GM19025 (cell line): ENCODE measurements at regions not wholly inside any gene's neighbourhood (a gene's known extent, or its start where the extent isn't known, plus 50 kb on each side); places are given as distances from the start of the nearest gene placed in this dataset.
"Not testable (repeated sequence)": the region's sequence is repeated elsewhere in the genome, so short reads cannot be mapped to it uniquely, and the experiment has no call there.

Experiments
- ATAC-seq: cut with Tn5 transposase; IDR thresholded peaks from one replicate; pipeline ENCODE4 v1.9.1; 2021; ENCODE audit warnings: mild to moderate bottlenecking, low read depth, moderate library complexity; ENCODE audit not compliant: unreplicated experiment

DNA sequence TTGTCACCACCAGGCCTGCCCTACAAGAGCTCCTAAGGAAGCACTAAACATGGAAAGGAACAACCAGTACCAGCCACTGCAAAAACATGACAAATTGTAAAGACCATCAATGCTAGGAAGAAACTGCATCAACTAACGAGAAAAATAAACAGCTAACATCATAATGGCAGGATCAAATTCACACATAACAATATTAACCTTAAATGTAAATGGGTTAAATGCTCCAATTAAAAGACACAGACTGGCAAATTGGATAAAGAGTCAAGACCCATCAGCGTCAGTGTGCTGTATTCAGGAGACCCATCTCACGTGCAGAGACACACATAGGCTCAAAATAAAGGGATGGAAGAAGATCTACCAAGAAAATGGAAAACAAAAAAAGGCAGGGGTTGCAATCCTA is 77.0 kb upstream of the SAMSN1 start:
- ATAC-seq: not testable (repeated sequence)

- no peak for ATAC-seq
Measured at GRCh38 chr21:14620152-14620551, 74.0 kb upstream of the SAMSN1 start.

DNA sequence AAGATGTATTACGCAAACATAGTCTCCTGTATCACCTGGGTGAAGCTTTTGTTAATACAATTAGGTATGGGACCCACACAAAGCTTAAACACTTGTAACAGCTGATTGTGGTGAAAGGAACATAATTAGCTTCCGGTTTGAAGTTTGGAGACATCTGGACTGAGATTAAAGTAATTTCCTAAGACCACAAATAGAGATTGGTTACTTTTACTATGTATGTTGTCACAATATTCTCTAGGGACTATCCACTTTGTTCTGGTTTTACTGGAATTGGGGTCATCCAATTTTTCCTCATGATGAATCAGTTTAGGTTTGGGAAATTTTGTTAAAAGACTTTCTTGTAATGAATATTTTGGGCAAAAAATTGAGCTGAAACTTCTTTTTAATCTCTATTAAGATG is 71.8 kb upstream of the SAMSN1 start:
- no peak for ATAC-seq

DNA sequence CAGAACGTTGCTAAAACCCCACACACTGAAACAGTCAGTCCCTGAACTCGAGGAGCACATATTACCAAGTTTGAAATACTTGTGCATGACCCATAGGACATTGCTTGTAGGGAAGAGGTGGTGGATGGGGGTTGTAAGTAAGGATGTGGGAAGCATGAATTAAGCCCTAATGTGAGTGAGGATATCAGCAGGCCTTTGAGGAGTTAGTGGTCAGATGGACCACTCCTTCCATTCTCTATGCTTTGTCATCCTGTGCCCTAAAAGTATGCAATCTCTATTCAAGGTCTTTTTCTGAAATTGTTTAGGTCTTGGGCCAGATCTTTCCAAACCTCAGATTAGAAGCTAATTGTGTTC is 70.9 kb upstream of the SAMSN1 start:
- ATAC-seq: no peak

GRCh38 chr21:14616380-14617039 is 70.4 kb upstream of the SAMSN1 start:
- no peak for ATAC-seq

- ATAC-seq: no peak
Measured at GRCh38 chr21:14615359-14615974, 69.4 kb upstream of the SAMSN1 start.

- no peak for ATAC-seq
Measured at GRCh38 chr21:14614287-14614686, 68.2 kb upstream of the SAMSN1 start.

- ATAC-seq: no peak
Measured at GRCh38 chr21:14613486-14614224, 67.5 kb upstream of the SAMSN1 start.

GRCh38 chr21:14610119-14610518 is 64.0 kb upstream of the SAMSN1 start:
- not testable (repeated sequence) for ATAC-seq

GRCh38 chr21:14609274-14609673 is 63.2 kb upstream of the SAMSN1 start:
- ATAC-seq: no peak

DNA sequence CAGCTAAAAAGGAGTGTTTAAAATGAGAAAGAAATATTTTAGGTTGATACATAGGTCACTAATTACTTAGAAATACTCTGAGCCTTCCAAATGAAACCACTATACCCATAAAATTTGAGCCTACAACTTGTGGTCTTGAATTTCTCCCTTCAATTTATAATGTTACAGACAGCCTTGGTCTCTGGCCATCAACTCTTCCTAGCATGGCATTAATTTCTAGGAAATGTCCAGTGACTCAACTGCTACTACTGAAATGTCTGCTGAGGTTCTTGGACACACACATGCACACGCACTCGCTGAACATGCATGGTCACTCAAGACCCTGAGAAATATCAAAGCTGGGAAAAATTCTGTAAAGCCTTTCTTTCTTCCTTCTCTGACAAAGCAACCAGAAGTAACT is 61.1 kb upstream of the SAMSN1 start:
- no peak for ATAC-seq

GRCh38 chr21:14603202-14603601 is 57.1 kb upstream of the SAMSN1 start:
- ATAC-seq: no peak

DNA sequence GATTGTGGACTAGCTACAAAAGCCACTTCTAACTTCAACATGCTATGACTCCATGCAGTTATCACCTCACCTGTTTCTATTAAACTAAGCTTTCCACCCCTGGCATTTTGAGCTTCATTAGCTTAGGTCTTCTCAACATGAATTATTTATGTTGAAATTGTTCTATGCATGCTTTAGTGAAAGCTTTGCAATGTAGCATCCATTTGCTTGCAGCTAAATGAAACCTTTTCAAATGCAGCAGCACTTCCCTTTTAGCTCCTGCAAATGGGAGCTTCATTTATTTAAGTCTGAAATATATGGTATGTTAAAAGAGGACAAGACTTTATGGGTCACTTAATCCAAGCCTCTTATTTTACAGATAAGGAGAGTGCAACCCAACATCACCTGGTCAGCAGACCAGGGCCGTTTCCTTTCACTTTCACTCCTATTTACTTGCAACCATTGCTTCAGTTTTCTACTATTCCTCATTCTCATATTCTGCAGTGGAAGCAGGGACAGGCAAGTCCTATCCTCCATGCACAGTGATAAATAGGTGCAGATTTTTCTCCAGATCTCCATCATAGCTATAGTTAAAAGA is 56.4 kb upstream of the SAMSN1 start:
- peak; percentile 92 for ATAC-seq

GRCh38 chr21:14600569-14601297 is 54.6 kb upstream of the SAMSN1 start:
- no peak for ATAC-seq

DNA sequence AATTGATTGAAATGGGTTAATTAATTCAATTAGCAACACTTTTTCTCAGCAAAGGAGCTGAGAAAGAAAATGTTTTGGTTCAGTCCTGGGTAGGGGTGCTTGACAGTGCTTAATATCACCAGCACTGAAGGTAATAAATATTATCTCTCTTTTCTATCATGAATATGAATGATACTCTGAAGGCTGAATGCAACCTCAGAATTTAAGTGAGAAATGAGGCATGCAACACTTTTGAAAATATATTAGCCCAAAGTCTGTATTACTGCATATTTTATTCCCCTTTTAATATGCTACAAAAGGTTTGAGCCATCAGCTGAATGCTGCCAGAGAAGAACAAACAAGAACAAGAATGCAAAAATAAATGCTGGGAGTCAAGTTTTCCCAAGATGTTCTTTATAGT is 52.0 kb upstream of the SAMSN1 start:
- ATAC-seq: no peak
